Stomach (tissue), 8 donors: ENCODE measurements at regions not wholly inside any gene's neighbourhood (a gene's known extent, or its start where the extent isn't known, plus 50 kb on each side); places are given as distances from the start of the nearest gene placed in this dataset.

ENCODE experiments used
- DNase-seq, 2 donors: peaks; one replicate each; pipeline versions ENCODE4 v3.0.0 to v3.0.0-alpha.2; 2013 to 2019
- H3K27ac ChIP-seq, 5 donors: fragments of 200-600 bp in 4 of 5; sonication (generic) in 4 of 5; one replicate each; pipeline ENCODE4 v1.5.1; 2013 to 2019; ENCODE audit warnings: mild to moderate bottlenecking in 1 of 5, moderate library complexity in 1 of 5
- H3K27me3 ChIP-seq, 3 donors: fragments of 200-600 bp; sonication (generic); one replicate each; pipeline ENCODE4 v1.5.1; 2017 to 2019; ENCODE audit warnings: mixed run types in 1 of 3
- H3K36me3 ChIP-seq, 4 donors: fragments of 200-600 bp; sonication (generic); 1 replicate in 3 of 4; 2 replicates in 1 of 4; pipeline ENCODE4 v1.5.1; 2016 to 2019
- H3K4me1 ChIP-seq, 4 donors: fragments of 200-600 bp; sonication (generic); one replicate each; pipeline ENCODE4 v1.5.1; 2016 to 2019
- H3K4me3 ChIP-seq, 4 donors: fragments of 200-600 bp; sonication (generic) in 3 of 4; one replicate each; pipeline ENCODE4 v1.5.1; 2016 to 2019; ENCODE audit warnings: mild to moderate bottlenecking in 1 of 4
- H3K9me3 ChIP-seq, 4 donors: fragments of 200-600 bp; sonication (generic); one replicate each; pipeline ENCODE4 v1.5.1; 2016 to 2019
- EP300 ChIP-seq: sonication (generic); formaldehyde crosslinking; IDR thresholded peaks from one replicate; pipeline ENCODE4 v1.6.1; 2017; ENCODE audit warnings: antibody characterized with exemption
- POLR2A ChIP-seq, 4 donors: fragments of 450-650 bp; IDR thresholded peaks; one replicate each; pipeline ENCODE4 v1.6.1; 2016; ENCODE audit warnings: antibody characterized with exemption in 4 of 4, control low read depth in 2 of 4, mild to moderate bottlenecking in 1 of 4, moderate library complexity in 1 of 4
- POLR2AphosphoS5 ChIP-seq, 3 donors: sonication (generic); formaldehyde crosslinking; IDR thresholded peaks; one replicate each; pipeline ENCODE4 v1.6.1; 2016; ENCODE audit warnings: antibody characterized with exemption in 3 of 3
- WGBS, 5 donors: extraction: QIAGEN DNeasy Blood & Tissue Kit in 3 of 5; methylation state at CpG; one replicate each; pipeline versions ENCODE4 v1.1.5 to v1.1.7; 2013 to 2018; 5-methylcytosine and 5-hydroxymethylcytosine counted together
- intact Hi-C: fragments of 100-400 bp; cut with DNase I; formaldehyde crosslinking; loops from one replicate; pipeline ENCODE4 v1.15.1; 2023; ENCODE audit warnings: low total_unique reads
- TF ChIP-seq, protein P1 (sequence below), 7 experiments: fragments of 450-650 bp in 4 of 7; fragments of 200-600 bp in 3 of 7; sonication (generic) in 3 of 7; IDR thresholded peaks; one replicate each; pipeline ENCODE4 v1.5.1; 2016 to 2019; ENCODE audit warnings: antibody characterized with exemption in 7 of 7, control low read depth in 2 of 7, mild to moderate bottlenecking in 1 of 7
- donor health status: healthy with polysubstance abuse.
- donor health status: Bipolar disorder and iron deficiency.
- donor health status: healthy.

DNA sequence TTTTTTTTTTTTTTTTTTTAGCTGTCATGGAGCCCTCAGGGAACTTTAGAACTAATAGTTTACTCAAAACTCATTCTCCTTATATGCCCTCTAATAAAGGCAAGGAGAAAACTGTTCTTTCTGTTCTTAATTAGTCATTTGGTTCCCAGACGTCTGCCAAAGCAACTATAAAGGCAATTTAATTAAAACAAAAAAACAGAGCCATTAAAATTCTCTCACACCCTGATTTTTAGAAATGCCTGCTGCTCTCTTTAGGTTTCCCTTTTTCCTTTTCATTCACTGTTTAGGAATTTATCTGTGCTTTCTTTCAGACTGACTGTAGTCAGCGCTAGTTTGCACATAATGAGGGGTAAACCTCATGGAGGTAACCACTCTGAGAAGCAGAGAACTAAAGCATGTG is 463.6 kb upstream of the THRB start:
- Histone ChIP-seq H3K4me1 (no peaks in the 10 kb centered on the region), H3K36me3 (no peaks in the 10 kb centered on the region), H3K4me3 (no peak overlapping the region), H3K9me3 (peaks cover 0 to 11% (median 2%) of the 10 kb centered on the region in 4 donors), H3K27ac (no peak overlapping the region), H3K27me3 (no peaks in the 10 kb centered on the region)
- 43 to 70% (median 64%) methylated on average over 2 of the region's 2 CpGs for WGBS, 5 donors
- intact Hi-C loops, result no loop called here
- TF ChIP-seq POLR2A (IDR thresholded peaks at IDR 0.05) (no peak), EP300 (no peak), POLR2AphosphoS5 (IDR thresholded peaks at IDR 0.05) (no peak)
- TF ChIP-seq, protein P1, sequence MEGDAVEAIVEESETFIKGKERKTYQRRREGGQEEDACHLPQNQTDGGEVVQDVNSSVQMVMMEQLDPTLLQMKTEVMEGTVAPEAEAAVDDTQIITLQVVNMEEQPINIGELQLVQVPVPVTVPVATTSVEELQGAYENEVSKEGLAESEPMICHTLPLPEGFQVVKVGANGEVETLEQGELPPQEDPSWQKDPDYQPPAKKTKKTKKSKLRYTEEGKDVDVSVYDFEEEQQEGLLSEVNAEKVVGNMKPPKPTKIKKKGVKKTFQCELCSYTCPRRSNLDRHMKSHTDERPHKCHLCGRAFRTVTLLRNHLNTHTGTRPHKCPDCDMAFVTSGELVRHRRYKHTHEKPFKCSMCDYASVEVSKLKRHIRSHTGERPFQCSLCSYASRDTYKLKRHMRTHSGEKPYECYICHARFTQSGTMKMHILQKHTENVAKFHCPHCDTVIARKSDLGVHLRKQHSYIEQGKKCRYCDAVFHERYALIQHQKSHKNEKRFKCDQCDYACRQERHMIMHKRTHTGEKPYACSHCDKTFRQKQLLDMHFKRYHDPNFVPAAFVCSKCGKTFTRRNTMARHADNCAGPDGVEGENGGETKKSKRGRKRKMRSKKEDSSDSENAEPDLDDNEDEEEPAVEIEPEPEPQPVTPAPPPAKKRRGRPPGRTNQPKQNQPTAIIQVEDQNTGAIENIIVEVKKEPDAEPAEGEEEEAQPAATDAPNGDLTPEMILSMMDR (IDR thresholded peaks at IDR 0.05), result no peak
- DNase-seq, result no peak

DNA sequence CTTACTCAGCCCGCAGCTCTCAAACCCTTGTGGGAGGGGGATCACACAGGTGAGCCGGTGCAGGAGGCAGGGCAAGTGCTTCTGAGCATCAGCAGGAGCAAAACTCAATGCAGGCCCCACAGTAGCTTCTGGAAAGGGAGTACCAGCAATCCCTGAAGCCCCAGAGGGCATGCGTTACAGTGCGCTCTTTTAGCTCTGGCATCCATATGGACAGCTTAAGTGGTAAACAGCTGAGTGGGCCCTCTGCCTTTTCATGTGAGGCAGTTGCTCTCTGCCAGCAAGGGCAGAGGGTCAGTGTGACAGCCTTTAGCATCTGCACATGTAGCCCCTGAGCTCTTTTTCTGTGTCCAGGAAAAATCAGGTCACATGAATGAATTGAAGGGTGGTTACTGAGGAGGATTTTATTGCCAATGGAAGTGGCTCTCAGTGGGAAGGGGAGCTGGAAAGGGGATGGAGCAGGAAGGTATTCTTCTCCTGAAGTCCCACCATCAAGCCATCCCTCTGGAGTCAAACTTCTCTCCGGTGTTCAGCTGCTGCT is 464.3 kb upstream of the THRB start:
- TF ChIP-seq EP300 (no peak), POLR2A (IDR thresholded peaks at IDR 0.05) (no peak), POLR2AphosphoS5 (IDR thresholded peaks at IDR 0.05) (no peak)
- TF ChIP-seq, protein P1 (IDR thresholded peaks at IDR 0.05), result no peak
- H3K9me3 ChIP-seq, result peaks cover 0 to 11% (median 2%) of the 10 kb centered on the region in 4 donors
- 82 to 91% (median 88%) methylated on average over 5 of the region's 5 CpGs for WGBS, 5 donors
- no peak overlapping the region for H3K4me3 ChIP-seq
- H3K4me1 ChIP-seq, result no peaks in the 10 kb centered on the region
- no peak for DNase-seq
- H3K27me3 ChIP-seq, result no peaks in the 10 kb centered on the region
- H3K27ac ChIP-seq, result no peak overlapping the region
- H3K36me3 ChIP-seq, result no peaks in the 10 kb centered on the region
- intact Hi-C loops, result no loop called here

DNA sequence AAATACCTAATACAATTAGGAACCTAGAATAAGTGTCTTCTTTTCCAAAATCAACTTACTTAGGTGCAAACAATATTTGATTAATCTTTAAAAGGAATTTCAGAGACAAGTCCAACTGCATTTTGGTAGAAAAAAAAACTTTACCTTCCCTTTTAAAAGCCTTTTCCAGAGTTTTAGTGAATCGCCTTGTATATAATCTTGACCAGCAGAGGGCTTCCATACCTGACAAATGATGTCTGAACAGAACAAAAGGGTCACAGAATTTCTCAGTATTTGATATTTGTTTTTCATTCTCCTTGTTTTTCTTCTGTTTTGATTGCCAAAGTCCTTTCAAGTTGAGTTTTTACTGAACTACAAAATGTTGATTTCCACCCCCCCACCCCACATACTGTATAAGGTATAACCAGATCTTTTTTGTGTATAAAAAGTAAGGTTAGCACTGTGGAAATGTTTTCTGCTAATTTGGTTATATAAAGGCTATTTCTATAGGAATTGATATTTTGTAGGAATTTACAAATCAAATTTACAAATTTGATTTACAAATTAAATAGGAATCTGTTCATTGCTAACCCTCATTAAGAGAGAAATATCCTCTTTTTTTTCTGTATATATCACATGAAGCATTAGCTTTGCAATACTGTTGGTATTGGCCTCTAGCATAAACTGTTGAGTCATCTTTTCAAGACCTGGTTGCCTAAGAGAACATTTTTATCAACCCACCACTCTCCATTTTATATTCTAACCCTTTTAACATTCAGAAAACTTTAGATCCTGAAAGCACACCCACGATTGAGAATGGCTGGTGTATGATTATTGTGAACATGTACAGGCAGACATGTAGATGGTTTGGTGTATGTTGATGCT is 464.1 kb upstream of the RARB start:
- Histone ChIP-seq H3K4me1 (no peaks in the 10 kb centered on the region), H3K36me3 (no peaks in the 10 kb centered on the region), H3K9me3 (peaks cover 0 to 7% (median 2%) of the 10 kb centered on the region in 4 donors), H3K27me3 (no peaks in the 10 kb centered on the region), H3K27ac (no peak overlapping the region), H3K4me3 (no peak overlapping the region)
- intact Hi-C loops, result loop anchor here (10.0 kb wide), 1 partner anchor 631 kb away; no protein-coding TSS in a partner anchor
- WGBS, 5 donors, result 49 to 59% (median 50%) methylated on average over 2 of the region's 2 CpGs
- TF ChIP-seq EP300 (no peak), POLR2A (IDR thresholded peaks at IDR 0.05) (no peak)
- TF ChIP-seq, protein P1 (IDR thresholded peaks at IDR 0.05), result peak in 4 of 7 experiments; percentile 13 to 50 (median 40)
- peak in 1 of 2 donors; percentile 67 for DNase-seq

DNA sequence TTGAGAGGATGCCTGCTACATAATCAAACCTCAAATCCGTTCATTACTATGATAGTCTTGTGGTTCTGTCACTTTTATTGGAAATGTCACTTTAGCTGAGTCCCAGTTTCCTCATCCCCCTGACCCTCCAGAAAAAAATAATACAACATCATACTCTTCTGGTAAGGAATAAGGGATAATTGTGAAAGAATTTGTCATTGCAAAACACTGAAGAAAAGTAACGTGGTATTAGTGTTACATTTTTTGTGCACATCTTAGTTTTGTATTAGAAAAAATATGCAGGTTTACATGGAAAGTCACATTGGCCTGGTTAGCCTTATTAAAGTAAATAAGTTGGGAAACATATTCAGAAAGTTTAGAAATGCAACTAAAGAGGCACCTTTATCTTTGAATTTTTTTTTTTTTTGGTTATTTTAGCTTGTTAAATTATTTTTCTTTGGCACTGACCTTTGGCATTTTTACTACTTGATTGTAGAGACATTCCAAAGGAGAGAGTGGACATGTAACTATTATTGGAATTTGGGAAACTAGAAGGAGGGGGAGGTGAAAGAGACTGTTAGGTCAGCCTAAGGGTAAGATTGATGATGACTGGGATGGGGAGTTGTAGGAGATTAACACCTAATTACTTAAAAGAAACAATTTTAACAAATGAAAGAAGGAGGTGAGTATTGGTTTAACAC is 462.2 kb upstream of the RARB start:
- Histone ChIP-seq H3K27ac (no peak overlapping the region), H3K4me1 (no peaks in the 10 kb centered on the region), H3K9me3 (no peaks in the 10 kb centered on the region), H3K4me3 (no peak overlapping the region), H3K27me3 (no peaks in the 10 kb centered on the region), H3K36me3 (no peaks in the 10 kb centered on the region)
- intact Hi-C loops, result loop anchor here (10.0 kb wide), 1 partner anchor 629 kb away; no protein-coding TSS in a partner anchor
- TF ChIP-seq EP300 (no peak), POLR2AphosphoS5 (IDR thresholded peaks at IDR 0.05) (no peak), POLR2A (IDR thresholded peaks at IDR 0.05) (no peak)
- TF ChIP-seq, protein P1 (IDR thresholded peaks at IDR 0.05), result no peak
- WGBS, 5 donors, result 78 to 88% (median 86%) methylated on average over 2 of the region's 2 CpGs
- no peak for DNase-seq
